Coronary artery (tissue), 2 donors: ENCODE measurements at regions not wholly inside any gene's neighbourhood (a gene's known extent, or its start where the extent isn't known, plus 50 kb on each side); places are given as distances from the start of the nearest gene placed in this dataset.

Experiments used
- DNase-seq: peaks from one replicate; pipeline ENCODE4 v3.0.0-alpha.2; 2017; ENCODE audit warnings: low spot score
- H3K27ac ChIP-seq, 2 donors: fragments of 200-600 bp; sonication (generic); one replicate each; pipeline ENCODE4 v1.5.1; 2016 to 2019
- H3K4me3 ChIP-seq: fragments of 200-600 bp; sonication (generic); 2 replicates; pipeline ENCODE4 v1.5.1; 2016; ENCODE audit warnings: mild to moderate bottlenecking, moderate library complexity
- CTCF ChIP-seq: fragments of 200-600 bp; sonication (generic); IDR thresholded peaks from one replicate; pipeline ENCODE4 v1.5.1; 2019; ENCODE audit warnings: antibody characterized with exemption

GRCh38 chr4:10872833-10873517, 188.4 kb upstream of the CLNK start:
- no peak overlapping the region for H3K4me3 ChIP-seq
- no peak overlapping the region for H3K27ac ChIP-seq
- no peak for DNase-seq
- TF ChIP-seq CTCF, result no peak

- no peak overlapping the region for H3K4me3 ChIP-seq
- DNase-seq, result no peak
- TF ChIP-seq CTCF, result no peak
- H3K27ac ChIP-seq, result no peak overlapping the region
Measured at GRCh38 chr4:10866666-10867065, 182.1 kb upstream of the CLNK start.

GRCh38 chr4:10861036-10861435, 176.5 kb upstream of the CLNK start:
- TF ChIP-seq CTCF, result no peak
- DNase-seq, result no peak
- no peak overlapping the region for H3K27ac ChIP-seq

GRCh38 chr4:10856271-10856782, 171.8 kb upstream of the CLNK start:
- Histone ChIP-seq H3K4me3 (no peak overlapping the region), H3K27ac (no peak overlapping the region)
- no peak for TF ChIP-seq CTCF
- no peak for DNase-seq

More at GRCh38 chr4:10861036-10861435, 176.5 kb upstream of the CLNK start:
- H3K4me3 ChIP-seq, result no peak overlapping the region

GRCh38 chr4:10853196-10853595, 168.6 kb upstream of the CLNK start:
- no peak for DNase-seq
- no peak overlapping the region for H3K4me3 ChIP-seq
- H3K27ac ChIP-seq, result no peak overlapping the region
- TF ChIP-seq CTCF, result no peak

GRCh38 chr4:10841697-10842096, 157.1 kb upstream of the CLNK start:
- no peak for TF ChIP-seq CTCF
- Histone ChIP-seq H3K27ac (no peak overlapping the region), H3K4me3 (no peak overlapping the region)
- DNase-seq, result no peak

GRCh38 chr4:10837151-10837550, 152.6 kb upstream of the CLNK start:
- no peak for TF ChIP-seq CTCF
- DNase-seq, result no peak
- Histone ChIP-seq H3K4me3 (no peak overlapping the region), H3K27ac (no peak overlapping the region)
